HT-29 (cell line): ENCODE measurements at regions not wholly inside any gene's neighbourhood (a gene's known extent, or its start where the extent isn't known, plus 50 kb on each side); places are given as distances from the start of the nearest gene placed in this dataset.
"Not testable (repeated sequence)": the region's sequence is repeated elsewhere in the genome, so short reads cannot be mapped to it uniquely, and the experiment has no call there.

Source experiments
- DNase-seq: peaks from one replicate; pipeline ENCODE4 v3.0.0-alpha.2; 2015; ENCODE audit warnings: low spot score

GRCh38 chr6:93835026-93835425 is 415.7 kb upstream of the EPHA7 start:
- not testable (repeated sequence) for DNase-seq

- not testable (repeated sequence) for DNase-seq
These were observed 414.0 kb upstream of the EPHA7 start for GRCh38 chr6:93833326-93833725.

GRCh38 chr6:93829757-93830156 is 410.4 kb upstream of the EPHA7 start:
- not testable (repeated sequence) for DNase-seq

- DNase-seq = no peak
These were observed 409.6 kb upstream of the EPHA7 start for GRCh38 chr6:93829009-93829408.

GRCh38 chr6:93828553-93828952 is 409.2 kb upstream of the EPHA7 start:
- no peak for DNase-seq

- DNase-seq = no peak
These were observed 408.4 kb upstream of the EPHA7 start for GRCh38 chr6:93827728-93828127.

GRCh38 chr6:93825950-93826349 is 406.6 kb upstream of the EPHA7 start:
- DNase-seq = no peak

GRCh38 chr6:93823489-93823888 is 404.1 kb upstream of the EPHA7 start:
- DNase-seq = no peak

- DNase-seq = no peak
These were observed 403.3 kb upstream of the EPHA7 start for GRCh38 chr6:93822434-93823265.

- DNase-seq = no peak
These were observed 402.6 kb upstream of the EPHA7 start for GRCh38 chr6:93821953-93822352.

GRCh38 chr6:93820465-93821082 is 401.2 kb upstream of the EPHA7 start:
- no peak for DNase-seq

GRCh38 chr6:93819189-93819588 is 399.8 kb upstream of the EPHA7 start:
- no peak for DNase-seq

GRCh38 chr6:93817937-93818336 is 398.6 kb upstream of the EPHA7 start:
- DNase-seq = no peak

GRCh38 chr6:93806409-93807270 is 387.3 kb upstream of the EPHA7 start:
- DNase-seq = no peak

GRCh38 chr6:93801101-93801847 is 381.9 kb upstream of the EPHA7 start:
- no peak for DNase-seq

- no peak for DNase-seq
These were observed 379.9 kb upstream of the EPHA7 start for GRCh38 chr6:93799226-93799625.

GRCh38 chr6:93794166-93794565 is 374.8 kb upstream of the EPHA7 start:
- no peak for DNase-seq

GRCh38 chr6:93792746-93793145 is 373.4 kb upstream of the EPHA7 start:
- DNase-seq = no peak

- DNase-seq = no peak
These were observed 371.6 kb upstream of the EPHA7 start for GRCh38 chr6:93790981-93791380.

GRCh38 chr6:93789532-93789931 is 370.2 kb upstream of the EPHA7 start:
- DNase-seq = no peak

GRCh38 chr6:93787841-93788240 is 368.5 kb upstream of the EPHA7 start:
- no peak for DNase-seq
